ENCODE measurements at regions not wholly inside any gene's neighbourhood (a gene's known extent, or its start where the extent isn't known, plus 50 kb on each side); places are given as distances from the start of the nearest gene placed in this dataset.

DNA sequence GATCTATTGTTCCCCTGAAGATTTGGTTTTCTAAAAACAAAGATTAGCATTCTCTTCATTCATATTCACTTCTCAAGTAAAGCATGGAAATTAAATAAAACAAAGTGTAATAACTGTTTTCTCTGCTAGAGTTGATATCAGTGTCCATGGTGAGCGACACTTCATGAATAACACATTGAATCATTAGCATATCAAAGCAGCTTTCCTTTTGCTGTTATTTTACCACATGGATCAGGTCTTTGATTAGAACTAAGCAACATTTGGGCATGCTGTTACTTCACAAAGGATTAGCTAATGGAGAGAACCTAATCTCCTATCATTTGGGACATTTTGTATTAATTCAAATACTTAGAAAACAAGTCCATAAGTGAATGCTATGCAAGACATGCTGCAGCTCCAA, 368.8 kb upstream of the CDH19 start:
- in situ Hi-C loops (cut with MboI; ENCODE audit: low pct_unique_long_range_greater_than_20kb, low sequenced_read_pairs, unreplicated experiment) = no loop called here
- TF ChIP-seq, protein P1, sequence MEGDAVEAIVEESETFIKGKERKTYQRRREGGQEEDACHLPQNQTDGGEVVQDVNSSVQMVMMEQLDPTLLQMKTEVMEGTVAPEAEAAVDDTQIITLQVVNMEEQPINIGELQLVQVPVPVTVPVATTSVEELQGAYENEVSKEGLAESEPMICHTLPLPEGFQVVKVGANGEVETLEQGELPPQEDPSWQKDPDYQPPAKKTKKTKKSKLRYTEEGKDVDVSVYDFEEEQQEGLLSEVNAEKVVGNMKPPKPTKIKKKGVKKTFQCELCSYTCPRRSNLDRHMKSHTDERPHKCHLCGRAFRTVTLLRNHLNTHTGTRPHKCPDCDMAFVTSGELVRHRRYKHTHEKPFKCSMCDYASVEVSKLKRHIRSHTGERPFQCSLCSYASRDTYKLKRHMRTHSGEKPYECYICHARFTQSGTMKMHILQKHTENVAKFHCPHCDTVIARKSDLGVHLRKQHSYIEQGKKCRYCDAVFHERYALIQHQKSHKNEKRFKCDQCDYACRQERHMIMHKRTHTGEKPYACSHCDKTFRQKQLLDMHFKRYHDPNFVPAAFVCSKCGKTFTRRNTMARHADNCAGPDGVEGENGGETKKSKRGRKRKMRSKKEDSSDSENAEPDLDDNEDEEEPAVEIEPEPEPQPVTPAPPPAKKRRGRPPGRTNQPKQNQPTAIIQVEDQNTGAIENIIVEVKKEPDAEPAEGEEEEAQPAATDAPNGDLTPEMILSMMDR (IDR thresholded peaks at IDR 0.05; ENCODE audit: extremely low read depth, insufficient read depth, missing control alignments) = no peak
- DNase-seq (ENCODE audit: low spot score) = no peak

DNA sequence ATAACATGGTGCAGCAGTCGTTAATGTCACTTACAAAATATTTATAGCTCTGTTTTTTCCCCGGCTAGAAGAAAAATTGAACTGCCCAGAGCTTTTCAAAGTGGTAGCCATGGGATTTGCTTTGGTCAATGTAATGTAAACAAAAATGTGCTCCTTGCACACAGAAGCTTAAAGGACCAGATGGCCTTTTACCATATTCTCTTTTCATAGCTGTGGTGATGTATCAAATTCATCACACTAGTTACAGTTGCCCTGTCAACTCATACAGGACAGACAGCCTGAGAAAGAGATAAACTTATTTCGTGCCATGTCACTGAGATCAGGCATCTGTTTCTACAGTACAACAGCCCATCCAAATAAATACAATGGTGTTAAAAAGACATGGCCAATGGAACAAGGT, 368.1 kb upstream of the CDH19 start:
- no peak for DNase-seq (ENCODE audit: low spot score)
- TF ChIP-seq, protein P1 (IDR thresholded peaks at IDR 0.05; ENCODE audit: extremely low read depth, insufficient read depth, missing control alignments) = no peak
- in situ Hi-C loops (cut with MboI; ENCODE audit: low pct_unique_long_range_greater_than_20kb, low sequenced_read_pairs, unreplicated experiment) = no loop called here

DNA sequence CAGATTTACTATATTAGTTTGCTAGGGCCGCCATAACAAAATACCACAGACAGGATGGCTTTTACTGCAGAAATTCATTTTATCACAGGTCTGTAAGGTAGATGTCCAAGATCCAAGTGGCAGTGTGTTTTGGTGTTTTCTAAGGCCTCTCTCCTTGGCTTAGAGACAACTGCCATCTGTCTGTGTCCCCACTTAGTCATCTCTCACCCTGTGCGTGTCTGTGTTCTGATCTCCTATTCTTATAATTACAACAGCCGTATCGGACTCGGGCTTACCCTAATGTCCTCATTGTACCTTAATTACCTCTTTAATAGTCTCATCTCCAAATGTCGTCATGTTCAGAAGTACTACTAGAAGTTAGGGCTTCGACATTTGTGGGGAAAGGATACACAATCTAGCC, 362.3 kb upstream of the CDH19 start:
- no peak for DNase-seq (ENCODE audit: low spot score)
- in situ Hi-C loops (cut with MboI; ENCODE audit: low pct_unique_long_range_greater_than_20kb, low sequenced_read_pairs, unreplicated experiment) = no loop called here
- TF ChIP-seq, protein P1 (IDR thresholded peaks at IDR 0.05; ENCODE audit: extremely low read depth, insufficient read depth, missing control alignments) = no peak

DNA sequence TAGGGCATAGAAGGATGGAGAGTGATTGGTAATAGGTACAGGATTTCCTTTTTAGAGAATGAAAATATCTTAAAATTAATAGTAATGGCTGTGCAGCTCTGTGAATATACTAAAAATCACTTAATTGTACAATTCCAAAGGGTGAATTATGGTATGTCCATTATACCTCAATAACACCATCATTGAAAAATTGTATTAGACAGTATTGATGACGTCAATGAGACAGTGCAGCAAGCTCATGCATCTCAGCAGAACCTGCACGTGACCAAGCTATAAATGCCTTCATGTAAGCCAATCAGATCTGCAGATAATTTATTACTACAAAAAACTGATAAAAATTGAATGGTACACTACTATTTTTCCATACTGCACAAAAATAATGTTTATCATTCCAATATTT, 354.4 kb upstream of the CDH19 start:
- in situ Hi-C loops (cut with MboI; ENCODE audit: low pct_unique_long_range_greater_than_20kb, low sequenced_read_pairs, unreplicated experiment) = no loop called here
- DNase-seq (ENCODE audit: low spot score) = no peak
- TF ChIP-seq, protein P1 (IDR thresholded peaks at IDR 0.05; ENCODE audit: extremely low read depth, insufficient read depth, missing control alignments) = no peak

DNA sequence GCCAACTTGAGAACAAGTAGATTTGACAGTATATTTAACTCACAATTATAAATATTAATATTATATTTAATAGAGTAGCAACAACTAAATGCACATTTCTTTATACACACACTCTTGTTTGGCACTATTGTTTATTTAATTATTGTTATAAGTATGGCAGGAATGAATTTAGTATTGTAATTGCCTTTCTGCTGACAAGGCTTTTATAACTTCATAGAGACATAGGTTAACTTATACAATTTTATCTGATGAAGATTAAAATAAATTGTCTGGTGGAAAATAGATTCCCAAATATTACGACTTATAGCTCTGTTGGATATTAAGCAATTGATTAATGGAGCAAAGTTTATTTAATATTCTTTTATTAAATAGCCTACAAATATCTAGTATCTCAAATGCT, 347.9 kb upstream of the CDH19 start:
- in situ Hi-C loops (cut with MboI; ENCODE audit: low pct_unique_long_range_greater_than_20kb, low sequenced_read_pairs, unreplicated experiment) = no loop called here
- TF ChIP-seq, protein P1 (IDR thresholded peaks at IDR 0.05; ENCODE audit: extremely low read depth, insufficient read depth, missing control alignments) = no peak

DNA sequence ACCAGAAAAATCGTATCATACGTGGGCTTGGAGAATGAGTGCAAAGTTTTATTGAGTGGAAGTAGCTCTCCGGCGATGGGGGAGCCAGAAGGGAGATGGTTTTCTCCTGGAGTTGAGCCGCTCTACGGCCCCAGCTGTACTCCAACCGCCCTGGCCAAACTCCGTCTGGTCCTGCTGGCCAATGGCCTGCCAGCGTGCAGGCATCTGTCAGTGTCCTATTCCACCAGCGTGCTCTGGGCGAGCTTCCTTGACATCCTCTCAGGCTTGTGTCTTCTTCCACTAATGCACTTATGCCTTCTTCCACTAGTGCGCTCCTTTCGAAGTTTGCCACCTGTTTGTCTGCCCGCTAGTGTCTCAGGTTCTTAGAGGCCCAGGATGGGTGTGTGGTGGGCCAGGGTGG, 345.5 kb upstream of the CDH19 start:
- in situ Hi-C loops (cut with MboI; ENCODE audit: low pct_unique_long_range_greater_than_20kb, low sequenced_read_pairs, unreplicated experiment) = no loop called here
- TF ChIP-seq, protein P1 (IDR thresholded peaks at IDR 0.05; ENCODE audit: extremely low read depth, insufficient read depth, missing control alignments) = no peak
- DNase-seq (ENCODE audit: low spot score) = no peak

More for the DNA sequence above, 347.9 kb upstream of the CDH19 start:
- DNase-seq (ENCODE audit: low spot score) = no peak

DNA sequence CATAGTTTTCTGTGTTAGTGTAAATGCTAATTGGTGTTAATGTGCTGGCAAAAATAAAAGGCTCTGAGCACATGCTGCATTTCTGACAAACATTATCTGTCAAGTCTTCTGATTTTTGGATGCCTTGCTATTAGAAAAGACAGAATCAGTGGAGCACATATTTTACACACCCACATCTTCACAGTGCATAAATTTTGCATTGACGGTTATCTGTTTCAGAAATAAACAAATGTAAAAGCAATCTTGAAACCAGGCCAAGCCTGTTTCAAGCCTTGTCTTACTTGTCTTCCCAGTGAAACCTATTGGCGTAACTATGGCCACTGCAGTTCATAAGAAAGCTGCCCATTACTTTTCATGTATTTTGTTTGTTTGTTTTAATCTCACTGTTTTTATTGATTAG, 333.7 kb upstream of the CDH19 start:
- no peak for DNase-seq (ENCODE audit: low spot score)
- in situ Hi-C loops (cut with MboI; ENCODE audit: low pct_unique_long_range_greater_than_20kb, low sequenced_read_pairs, unreplicated experiment) = no loop called here
- TF ChIP-seq, protein P1 (IDR thresholded peaks at IDR 0.05; ENCODE audit: extremely low read depth, insufficient read depth, missing control alignments) = no peak

All from GM13977 (cell line).